Forelimb muscle (tissue), 1 donor: ENCODE measurements at regions not wholly inside any gene's neighbourhood (a gene's known extent, or its start where the extent isn't known, plus 50 kb on each side); places are given as distances from the start of the nearest gene placed in this dataset.
"Not testable (repeated sequence)": the region's sequence is repeated elsewhere in the genome, so short reads cannot be mapped to it uniquely, and the experiment has no call there.

Experiments
- DNase-seq: peaks from one replicate; pipeline ENCODE4 v3.0.0-alpha.2; 2013; ENCODE audit warnings: low read depth

DNA sequence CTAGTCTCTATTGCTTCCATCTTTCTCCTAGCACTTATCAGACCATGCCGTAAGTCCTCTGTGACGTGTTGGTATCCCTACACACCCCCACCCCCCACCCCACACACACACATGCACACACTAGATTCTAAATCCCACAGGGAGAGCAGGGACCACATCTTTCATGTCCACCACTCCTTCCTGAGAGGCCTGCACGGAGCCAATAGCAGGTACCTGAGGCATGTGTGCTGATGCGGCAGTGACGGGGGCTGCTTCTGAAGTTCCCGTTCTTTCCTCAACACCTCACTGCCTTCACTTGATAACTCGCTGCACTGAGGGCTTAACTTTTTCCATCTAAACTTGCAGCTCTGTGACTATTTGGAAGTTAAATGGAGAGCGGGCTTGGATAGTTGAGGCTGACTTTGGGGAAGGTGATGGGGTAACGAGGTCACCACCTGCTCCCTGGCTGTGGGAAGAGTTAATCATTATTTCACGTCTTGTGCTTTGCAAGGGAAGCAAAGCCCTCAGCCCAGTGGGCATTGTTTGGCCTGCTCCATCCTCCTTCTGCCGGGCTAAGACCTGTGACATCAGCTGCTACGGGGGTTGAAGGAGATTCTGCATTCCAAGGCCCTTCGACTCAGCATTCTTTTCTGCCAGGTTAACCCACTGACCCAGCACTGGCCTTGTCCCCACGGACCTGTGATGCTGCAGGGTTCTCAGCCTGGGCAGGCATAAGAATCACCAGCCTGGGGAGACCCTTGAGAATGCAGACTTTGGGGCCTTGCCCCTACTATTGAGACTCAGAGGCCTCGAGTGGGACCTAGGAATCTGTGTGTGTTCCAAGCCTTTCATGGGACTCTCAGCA lies 187.8 kb downstream of the ANKRD60 start:
- DNase-seq = no peak

DNA sequence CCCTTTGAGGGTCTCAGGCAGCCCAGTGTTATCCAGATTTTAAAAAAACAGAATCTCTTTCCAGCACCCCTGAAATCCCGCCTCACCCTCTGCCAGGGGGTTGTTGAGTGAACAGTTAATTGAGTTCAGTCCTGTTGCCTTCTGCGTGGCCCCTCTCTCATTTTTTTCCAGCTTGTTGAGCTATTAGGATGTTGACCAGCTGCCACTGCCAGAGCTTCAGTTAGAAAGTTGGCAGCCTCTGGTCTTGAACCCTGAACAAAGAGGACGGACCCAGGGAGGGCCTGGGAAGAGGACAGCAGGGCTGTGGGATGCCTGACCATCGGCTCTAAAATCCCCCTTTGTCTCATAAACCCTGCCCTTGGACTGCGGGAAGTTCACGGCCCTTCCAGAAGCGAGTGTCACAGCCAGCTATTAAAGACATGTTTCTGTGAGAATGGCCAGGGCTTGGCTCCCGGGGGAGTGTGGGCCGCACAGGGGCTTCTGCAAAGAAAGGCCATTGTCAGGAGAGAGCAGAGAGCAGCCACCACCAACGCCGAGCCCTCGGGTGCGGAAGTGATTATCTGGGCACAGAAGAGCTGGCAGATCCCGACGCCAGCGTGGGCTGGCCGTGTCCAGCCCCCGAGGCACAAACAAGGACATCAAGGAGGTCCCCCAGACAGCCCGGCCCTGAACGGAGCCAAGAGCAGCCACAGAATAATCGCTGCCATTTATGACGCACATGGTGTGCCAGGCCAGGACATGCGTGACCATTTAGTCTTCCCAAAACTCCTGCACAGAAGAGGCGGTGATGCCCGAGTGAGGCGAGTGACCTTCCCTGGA lies 189.0 kb downstream of the ANKRD60 start:
- DNase-seq = no peak

DNA sequence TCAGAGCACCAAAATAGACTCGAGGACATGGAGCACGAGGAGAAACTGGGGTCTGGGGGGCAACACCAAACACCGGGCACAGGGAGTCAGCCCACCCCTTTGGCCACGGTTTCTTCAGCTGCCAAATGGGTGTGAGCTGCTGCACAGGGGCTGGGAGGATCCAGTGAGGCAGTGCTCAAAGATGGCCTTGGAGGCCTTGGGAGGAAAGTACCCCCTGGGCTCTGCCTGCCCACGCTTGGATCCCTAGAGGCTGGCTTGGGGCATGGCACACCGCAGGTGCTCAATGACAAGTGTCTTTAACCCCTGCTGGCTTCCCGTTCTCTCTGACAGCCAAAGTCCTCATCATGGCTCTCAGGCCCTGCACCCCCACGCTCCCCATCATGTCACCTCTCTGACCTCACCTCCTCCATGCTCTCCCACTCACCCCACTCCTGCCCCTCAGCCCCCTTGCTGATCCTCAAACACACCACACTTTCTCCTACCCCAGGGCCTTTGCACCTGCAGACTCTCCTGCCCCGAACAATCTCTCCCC lies 190.3 kb downstream of the ANKRD60 start:
- DNase-seq = no peak

DNA sequence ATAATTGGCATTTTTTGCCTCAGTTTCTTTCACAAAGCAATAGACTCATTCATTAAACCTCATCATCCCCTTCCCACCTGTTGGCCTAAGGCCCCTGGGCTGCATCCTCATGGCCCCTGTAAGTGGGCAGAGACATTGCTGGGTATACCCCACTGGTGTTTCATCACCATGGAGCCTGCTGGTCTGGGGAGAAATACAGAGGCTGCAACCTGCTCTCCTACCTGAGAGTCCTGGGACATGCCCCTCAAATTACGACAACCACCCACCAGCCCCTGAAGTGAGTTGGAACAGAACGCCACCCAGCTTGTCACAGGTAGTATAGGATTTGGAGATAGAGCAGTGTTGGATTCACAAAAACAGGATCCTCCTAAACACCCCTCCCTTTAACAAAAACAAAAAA lies 190.8 kb downstream of the ANKRD60 start:
- DNase-seq = no peak

DNA sequence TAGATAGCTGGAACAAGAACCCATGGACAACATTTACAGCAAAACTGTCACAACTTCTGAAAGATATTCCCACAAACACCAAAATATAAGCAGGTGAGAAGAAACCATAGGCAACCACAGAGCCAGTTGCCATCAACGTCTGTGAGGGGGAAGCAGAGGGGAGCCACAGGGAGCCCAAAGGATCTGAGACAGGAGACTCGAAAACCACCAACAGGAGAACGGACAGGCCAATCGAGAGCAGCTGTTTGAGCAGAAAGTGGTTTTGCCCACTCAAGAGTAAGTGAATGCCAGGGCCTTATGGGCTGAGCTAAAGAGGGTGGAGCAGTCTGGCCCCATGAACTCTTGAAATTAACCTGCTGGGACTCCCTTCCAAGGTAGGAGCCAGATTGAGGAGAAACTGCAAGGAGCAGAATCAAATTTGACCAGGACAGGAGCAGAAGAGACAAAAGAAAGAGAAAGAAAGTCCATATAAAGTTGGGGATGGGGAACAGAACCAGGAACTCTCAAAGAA lies 195.4 kb downstream of the ANKRD60 start:
- DNase-seq = no peak

DNA sequence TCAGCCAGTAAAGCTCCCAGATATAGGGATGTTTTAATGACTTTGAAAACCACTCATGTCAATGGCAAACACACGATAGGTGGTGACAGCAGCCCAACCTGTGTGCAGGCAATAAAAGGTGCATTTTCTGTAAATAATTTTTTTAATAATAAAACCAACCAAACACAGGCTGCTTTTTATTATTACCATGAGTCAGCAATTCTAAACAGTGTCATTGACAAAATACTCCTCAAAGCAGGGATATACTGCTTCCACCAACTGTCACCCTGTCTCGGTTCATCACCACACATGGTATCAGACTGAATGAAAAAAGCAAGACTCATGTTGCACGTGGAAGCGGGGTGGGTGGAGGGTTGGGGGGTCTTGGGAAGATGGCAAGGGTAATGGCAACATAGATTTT lies 195.9 kb downstream of the ANKRD60 start:
- no peak for DNase-seq

DNA sequence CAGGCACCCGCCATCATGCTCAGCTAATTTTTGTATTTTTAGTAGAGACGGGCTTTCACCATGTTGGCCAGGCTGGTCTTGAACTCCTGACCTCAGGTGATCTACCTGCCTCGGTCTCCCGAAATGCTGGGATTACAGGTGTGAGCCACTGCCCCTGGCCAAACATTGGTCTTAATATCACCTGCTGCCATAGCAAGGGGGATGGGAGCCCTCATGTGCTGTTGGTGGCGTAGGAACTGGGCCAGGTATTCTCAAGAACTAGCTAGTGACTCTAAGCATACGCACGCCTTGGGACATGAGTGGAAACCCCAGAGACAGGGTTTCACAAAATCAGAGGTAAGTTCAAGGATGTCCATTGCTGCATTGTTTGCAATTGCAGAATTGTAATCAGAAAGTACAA lies 197.1 kb downstream of the ANKRD60 start:
- DNase-seq = not testable (repeated sequence)

DNA sequence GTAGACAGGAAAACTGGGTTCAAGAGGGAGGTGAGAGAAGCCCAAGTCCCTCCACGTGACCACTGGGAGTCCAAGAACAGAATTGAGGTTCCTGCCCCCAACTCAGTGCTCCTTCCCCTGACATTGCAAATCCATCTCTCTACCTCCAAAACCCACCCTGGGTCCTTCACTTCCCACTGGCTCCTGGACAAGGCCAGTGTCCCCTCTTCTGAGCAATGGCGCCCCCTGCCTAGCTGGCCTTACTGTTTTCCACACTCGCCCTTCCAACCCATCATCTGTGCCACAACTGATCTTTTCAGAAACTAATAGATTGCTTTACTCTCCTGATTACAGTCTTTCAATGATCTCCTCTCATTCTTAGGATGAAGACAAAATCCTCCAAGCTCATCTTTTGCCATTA lies 200.3 kb downstream of the ANKRD60 start:
- DNase-seq = no peak

DNA sequence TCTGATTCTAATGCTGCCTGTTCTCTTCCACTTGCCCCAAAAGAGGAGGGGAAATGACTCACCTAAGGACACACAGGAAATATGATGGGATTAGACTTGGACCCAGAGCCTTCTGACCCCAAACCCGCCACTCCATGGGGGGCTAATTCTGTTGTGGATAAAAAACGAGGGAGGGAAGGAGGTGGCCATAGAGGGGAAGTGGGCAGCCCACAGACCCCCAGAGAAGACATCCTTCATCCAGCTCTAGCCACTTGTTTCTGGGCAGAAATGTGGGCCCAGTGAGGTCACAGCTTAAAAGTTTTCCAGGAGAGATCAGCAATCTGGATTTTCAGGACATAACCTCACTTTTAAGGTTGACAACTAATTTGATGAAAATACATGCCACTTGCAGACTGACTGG lies 202.1 kb downstream of the ANKRD60 start:
- no peak for DNase-seq

DNA sequence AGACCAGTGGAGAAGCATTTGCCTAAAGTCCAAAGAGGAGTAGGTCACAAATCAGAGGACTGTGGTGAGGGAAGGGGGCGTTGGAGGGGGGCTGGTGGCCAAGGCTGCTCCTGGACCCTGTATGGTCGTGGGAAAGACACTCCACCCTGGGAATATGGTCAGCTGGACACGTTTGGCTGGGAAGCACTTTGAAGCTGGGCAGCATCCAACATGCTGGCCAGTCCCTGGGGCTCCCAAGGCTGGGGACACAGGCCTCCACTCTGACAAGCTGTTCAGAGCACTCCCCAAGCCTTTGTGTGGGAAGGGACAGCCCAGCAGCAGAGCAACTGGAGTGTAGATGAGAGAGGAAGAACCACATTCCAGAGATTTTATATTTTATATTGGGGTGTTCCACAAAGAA lies 203.2 kb downstream of the ANKRD60 start:
- DNase-seq = no peak

DNA sequence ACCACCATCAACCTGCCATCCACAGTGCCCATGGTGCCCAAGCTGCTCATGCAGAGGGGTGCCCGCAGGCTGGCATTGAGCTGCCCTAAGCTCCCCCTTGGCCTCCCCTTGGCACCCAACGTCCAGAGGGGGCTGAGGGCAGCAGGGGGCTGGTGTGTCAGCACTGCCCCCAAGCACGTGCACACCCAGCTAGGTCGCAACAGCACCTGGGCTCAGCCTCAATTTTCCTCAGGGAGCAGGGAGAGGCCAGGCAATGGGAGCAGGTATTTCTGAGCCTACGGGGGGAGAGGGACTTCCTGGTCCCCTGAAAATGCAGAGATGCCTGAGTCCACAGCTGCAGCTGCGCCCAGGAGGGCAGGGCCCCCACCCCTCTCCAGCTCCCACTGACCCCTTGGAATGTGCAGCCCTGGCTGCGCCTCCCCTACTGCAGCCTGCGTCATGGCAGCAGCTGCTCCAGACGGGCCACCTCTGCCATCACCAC lies 204.2 kb downstream of the ANKRD60 start:
- no peak for DNase-seq

DNA sequence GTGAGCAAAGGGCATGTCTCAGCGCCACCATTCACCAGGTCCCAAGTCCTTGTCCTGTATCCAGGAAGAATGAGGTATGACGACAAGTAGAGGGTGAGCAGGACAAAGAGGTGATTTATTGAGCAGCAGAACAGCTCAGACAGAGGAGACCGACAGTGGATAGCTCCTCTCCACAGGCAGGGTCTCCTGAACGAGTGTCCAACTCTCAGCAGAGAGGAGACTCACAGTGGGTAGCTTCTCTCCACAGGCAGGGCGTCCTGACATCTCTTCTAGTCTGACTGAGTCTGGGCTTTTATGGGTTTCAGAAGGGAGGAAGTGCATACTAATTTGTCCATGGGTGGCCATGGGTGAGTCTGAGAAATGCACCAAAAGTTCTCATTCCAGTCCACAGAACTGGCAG lies 204.7 kb downstream of the ANKRD60 start:
- DNase-seq = no peak

DNA sequence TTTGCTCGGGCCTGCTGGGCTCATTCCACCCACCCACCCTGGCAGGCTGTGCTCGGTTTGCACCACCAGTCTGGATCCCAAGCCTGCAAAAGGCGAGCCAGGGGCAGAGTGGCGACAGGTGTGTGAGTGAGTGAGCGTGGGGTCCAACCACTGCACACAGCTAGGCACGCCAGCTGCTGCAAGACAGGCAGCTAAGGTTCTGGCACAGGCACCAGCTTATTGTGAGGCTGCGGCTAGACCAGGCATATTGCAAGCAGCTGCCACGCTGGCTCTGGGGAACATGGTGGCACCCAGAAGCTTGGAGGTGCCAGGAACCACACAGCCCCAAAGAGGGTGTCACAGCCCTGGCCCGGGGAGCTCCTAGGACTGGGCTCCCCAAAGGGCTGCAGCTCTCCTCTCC lies 205.1 kb downstream of the ANKRD60 start:
- DNase-seq = no peak

DNA sequence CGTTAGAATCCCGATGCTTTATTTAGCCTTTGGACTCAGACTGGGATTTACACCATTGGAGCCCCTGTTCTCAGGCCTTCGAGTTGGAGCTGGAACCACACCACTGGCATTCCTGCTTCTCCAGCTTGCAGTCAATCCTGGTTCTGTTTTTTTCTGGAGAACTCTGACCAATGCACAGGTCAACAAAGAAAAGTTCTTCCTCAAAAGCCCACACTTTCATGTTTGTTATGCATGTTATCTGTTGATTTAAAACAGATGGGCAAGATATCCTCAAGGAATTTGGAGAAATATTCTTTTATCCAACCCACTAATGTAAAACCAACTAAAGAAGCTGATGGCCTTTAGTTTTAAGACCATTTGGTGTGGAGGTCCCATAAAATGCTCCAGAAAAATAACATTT lies 205.7 kb downstream of the ANKRD60 start:
- no peak for DNase-seq

DNA sequence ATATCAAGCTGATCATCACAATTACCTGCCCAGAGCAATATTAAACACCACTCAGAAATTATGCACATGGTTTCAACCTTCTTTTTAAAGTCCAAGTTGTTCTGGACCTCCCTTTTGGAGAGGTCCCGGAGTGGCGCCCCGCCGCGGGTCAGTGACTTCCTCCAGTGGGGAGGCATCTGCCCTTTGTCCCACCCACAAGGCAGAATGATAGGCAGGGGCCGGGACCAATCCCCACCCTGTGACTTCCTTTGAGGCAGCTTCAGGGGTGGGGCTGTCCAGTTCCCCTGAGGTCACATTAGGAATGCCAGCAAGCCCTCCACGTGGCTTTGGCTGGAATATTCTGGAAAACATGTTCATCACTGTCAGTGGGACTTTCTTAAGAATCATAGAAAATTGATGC lies 207.0 kb downstream of the ANKRD60 start:
- DNase-seq = no peak

DNA sequence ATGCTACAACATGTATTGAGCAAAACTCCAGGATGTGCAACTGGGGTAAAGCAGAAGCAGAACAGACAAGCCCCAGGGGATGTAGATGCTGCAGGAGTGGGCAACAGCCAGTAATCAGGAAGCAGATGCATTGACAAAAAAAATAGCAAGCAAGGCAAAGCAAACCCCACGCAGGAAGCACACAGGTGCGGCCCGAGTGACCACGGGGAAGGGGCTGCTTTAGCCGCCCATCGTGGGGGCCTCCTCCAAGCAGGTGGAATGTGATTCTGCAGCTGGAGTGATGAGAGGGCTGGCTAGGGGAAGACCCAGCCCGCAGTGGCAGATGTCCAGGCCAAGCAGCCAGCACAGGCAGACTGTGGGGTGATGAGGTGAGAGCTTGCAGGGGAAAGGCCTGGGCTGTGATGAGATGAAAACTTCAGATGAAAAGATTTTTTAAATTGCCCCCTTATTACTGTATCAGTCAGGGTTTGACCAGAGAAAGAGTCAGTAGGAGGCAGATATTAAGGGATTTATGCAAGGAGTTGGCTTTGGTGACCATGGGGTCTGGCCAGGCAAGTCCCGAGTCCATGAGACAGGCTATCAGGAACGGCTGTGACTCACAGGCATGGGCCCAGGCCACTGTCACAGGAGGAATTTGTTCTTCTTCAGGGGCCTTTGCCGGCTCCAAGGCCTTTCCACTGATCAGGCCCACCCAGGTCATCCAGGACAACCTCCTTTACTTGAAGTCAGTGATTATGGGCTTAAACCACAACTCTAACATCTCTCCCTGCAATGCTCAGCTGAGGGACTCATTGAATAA lies 207.6 kb downstream of the ANKRD60 start:
- DNase-seq = no peak

DNA sequence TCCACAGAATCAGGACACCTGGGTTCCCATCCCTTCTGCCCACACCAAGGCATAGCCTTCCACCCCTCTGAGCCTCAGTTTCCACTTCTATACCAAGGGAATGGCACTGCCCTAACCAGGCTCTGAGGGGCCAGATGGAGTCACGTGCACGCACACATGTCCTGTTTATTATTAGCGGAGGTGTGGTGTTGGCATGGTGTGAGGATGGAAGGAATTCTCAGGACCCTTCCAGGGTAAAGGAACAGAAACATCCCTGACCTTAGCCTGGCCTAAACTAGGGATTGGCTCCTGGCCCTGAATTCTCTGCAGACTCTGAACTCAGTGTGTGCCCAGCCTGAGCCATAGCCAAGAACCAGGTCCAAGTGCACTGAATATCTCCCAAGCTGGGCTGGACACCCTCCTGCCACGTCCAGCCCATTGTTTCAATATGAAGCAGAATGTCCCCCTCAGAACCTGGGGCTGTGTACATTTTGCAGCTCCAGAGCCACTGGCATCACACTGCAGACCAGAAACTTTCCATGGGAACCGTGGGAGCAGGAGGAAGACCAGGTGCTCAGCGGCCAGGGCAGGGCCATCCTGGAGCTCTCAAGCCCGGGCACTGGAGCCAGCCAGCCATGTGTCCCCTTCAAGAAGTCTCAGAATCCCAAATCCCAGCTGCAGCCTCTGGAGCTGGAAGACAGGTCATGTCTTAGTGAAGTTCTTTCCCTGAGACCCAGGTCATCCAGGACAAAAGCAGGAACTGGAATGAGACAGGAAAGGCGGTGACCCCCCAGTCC lies 208.4 kb downstream of the ANKRD60 start:
- DNase-seq = no peak

DNA sequence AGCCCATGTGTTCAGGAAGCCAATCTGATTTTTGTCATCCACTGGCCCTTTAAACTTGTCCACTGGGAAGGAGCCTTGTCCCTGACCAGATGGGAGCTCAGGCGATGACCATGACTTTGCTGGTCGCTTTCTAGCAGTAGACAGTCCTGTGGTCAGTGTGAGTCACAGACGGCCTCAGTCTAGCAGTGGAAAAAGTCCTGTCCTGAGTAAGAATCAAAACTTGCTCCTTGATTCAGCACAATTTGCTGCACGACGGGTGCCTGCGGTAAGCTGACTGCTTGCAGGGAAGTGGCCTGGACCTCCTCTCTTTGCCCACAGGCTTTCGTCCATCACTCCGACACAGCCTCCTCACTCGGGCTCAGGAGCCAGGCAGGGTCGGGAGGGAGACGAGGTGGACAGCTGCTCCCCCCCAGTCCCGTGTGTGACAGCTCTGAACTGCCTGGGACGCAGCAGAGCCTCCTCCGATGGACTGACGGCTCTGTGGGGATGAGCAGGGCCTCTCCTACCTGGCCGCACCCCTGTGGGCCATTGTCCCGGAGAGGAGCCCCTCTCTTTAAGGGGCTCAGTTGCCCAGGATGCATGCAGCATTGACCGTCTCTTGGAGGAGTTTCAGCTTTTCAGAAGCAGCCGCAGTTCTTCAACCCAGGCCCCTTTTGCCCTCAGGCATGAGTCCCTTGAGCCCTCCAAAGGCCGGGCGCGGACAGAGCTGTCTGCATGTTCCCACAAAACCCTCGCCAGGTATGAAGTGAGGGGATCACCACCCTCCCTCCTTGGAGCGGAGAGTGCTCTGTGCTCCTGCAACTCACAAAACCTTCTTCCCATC lies 209.2 kb downstream of the ANKRD60 start:
- no peak for DNase-seq

DNA sequence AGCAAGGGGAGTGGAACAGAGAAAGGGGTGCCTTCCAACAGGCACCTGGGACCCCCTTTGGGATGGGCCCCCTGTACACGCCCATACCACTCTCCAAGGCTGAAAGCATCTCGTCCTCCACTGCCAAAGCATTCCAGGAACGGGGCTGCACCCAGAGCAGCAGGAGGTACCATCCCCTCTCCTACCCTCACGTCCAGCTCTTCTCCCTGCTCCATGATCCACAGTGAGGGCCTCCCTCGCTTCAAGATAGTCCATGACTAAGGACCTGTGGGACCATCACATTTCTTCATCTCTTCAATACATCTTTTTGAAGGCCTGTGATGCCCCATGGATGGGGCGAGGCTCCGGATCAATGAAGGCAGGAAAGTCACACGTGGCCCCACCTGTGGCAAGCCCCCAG lies 209.9 kb downstream of the ANKRD60 start:
- DNase-seq = no peak

DNA sequence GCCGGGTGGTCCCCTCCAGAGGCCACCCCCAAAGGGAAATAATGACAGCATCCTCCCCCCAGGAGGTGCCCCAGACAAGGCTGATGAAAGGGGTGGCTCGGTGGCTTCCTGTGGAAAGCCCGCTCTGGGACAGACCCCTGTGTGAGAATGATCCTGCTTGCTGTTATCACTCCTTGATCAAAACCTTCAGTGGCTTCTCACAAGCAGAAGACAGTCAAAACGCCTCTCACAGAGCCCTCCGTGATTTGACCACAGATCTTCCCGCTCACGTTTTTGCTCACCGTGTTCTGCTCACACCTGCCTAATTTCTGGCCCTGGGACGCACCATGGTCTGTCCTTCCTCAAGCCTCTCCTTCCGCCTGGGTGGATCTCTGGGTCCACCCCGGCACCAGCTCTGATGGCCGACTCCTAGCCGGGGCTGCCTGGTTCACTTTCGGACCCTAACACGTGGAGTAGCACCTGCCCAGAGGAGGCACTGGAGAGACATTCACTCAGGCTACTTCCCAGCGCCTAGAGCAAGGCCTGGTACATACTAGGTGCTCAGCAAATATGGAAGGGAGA lies 210.4 kb downstream of the ANKRD60 start:
- no peak for DNase-seq
